Ishikawa (cell line): ENCODE measurements at regions not wholly inside any gene's neighbourhood (a gene's known extent, or its start where the extent isn't known, plus 50 kb on each side); places are given as distances from the start of the nearest gene placed in this dataset.

ENCODE experiments used
- CREB1 ChIP-seq: IDR thresholded peaks from 2 replicates; pipeline ENCODE4 v1.6.1; 2012; ENCODE audit warnings: low read depth
- EP300 ChIP-seq: IDR thresholded peaks from 2 replicates; pipeline ENCODE4 v1.6.1; 2012; ENCODE audit warnings: borderline replicate concordance
- FOXM1 ChIP-seq: IDR thresholded peaks from 2 replicates; pipeline ENCODE4 v1.6.1; 2012; ENCODE audit warnings: low read depth, borderline replicate concordance
- MAX ChIP-seq: IDR thresholded peaks from 2 replicates; pipeline ENCODE4 v1.6.1; 2012
- REST ChIP-seq: IDR thresholded peaks from 2 replicates; pipeline ENCODE4 v1.6.1; 2012; ENCODE audit warnings: low read depth, mild to moderate bottlenecking
- TAF1 ChIP-seq: IDR thresholded peaks from 2 replicates; pipeline ENCODE4 v1.6.1; 2012; ENCODE audit warnings: low read depth, mild to moderate bottlenecking
- TCF12 ChIP-seq: IDR thresholded peaks from 2 replicates; pipeline ENCODE4 v1.6.1; 2012; ENCODE audit warnings: low read depth
- USF1 ChIP-seq: IDR thresholded peaks from 2 replicates; pipeline ENCODE4 v1.6.1; 2012
- YY1 ChIP-seq: IDR thresholded peaks from 2 replicates; pipeline ENCODE4 v1.6.1; 2012; ENCODE audit warnings: low read depth

GRCh38 chr2:215851696-215852095 lies 161.7 kb downstream of the MREG start:
- TF ChIP-seq CREB1 = no peak
- TF ChIP-seq USF1 = no peak
- no peak for TF ChIP-seq TAF1
- TF ChIP-seq FOXM1 = no peak
- no peak for TF ChIP-seq EP300
- no peak for TF ChIP-seq TCF12
- no peak for TF ChIP-seq REST
- no peak for TF ChIP-seq MAX
- TF ChIP-seq YY1 = no peak
